ENCODE measurements at regions not wholly inside any gene's neighbourhood (a gene's known extent, or its start where the extent isn't known, plus 50 kb on each side); places are given as distances from the start of the nearest gene placed in this dataset.

GRCh38 chr5:6885581-6885980 lies 172.3 kb downstream of the TENT4A start:
- no peak for DNase-seq (ENCODE audit: low read depth)
- no peak overlapping the region for H3K4me3 ChIP-seq (ENCODE audit: low read length)
- no peak for TF ChIP-seq CTCF (conservative IDR thresholded peaks at IDR 0.05; ENCODE audit: low read depth, low read length)

- no peak for DNase-seq (ENCODE audit: low read depth)
- no peak overlapping the region for H3K4me3 ChIP-seq (ENCODE audit: low read length)
- no peak for TF ChIP-seq CTCF (conservative IDR thresholded peaks at IDR 0.05; ENCODE audit: low read depth, low read length)
Observed at GRCh38 chr5:6886866-6887265, 173.6 kb downstream of the TENT4A start.

- no peak for TF ChIP-seq CTCF (conservative IDR thresholded peaks at IDR 0.05; ENCODE audit: low read depth, low read length)
- no peak overlapping the region for H3K4me3 ChIP-seq (ENCODE audit: low read length)
- no peak for DNase-seq (ENCODE audit: low read depth)
Observed at GRCh38 chr5:6889030-6889429, 175.8 kb downstream of the TENT4A start.

GRCh38 chr5:6899221-6899620 lies 186.0 kb downstream of the TENT4A start:
- no peak overlapping the region for H3K4me3 ChIP-seq (ENCODE audit: low read length)
- TF ChIP-seq CTCF (conservative IDR thresholded peaks at IDR 0.05; ENCODE audit: low read depth, low read length) = no peak
- no peak for DNase-seq (ENCODE audit: low read depth)

GRCh38 chr5:6900247-6901227 lies 187.3 kb downstream of the TENT4A start:
- TF ChIP-seq CTCF (conservative IDR thresholded peaks at IDR 0.05; ENCODE audit: low read depth, low read length) = no peak
- no peak overlapping the region for H3K4me3 ChIP-seq (ENCODE audit: low read length)
- no peak for DNase-seq (ENCODE audit: low read depth)

- TF ChIP-seq CTCF (conservative IDR thresholded peaks at IDR 0.05; ENCODE audit: low read depth, low read length) = no peak
- no peak for DNase-seq (ENCODE audit: low read depth)
- H3K4me3 ChIP-seq (ENCODE audit: low read length) = no peak overlapping the region
Observed at GRCh38 chr5:6902094-6902493, 188.9 kb downstream of the TENT4A start.

GRCh38 chr5:6902597-6902996 lies 189.4 kb downstream of the TENT4A start:
- no peak for DNase-seq (ENCODE audit: low read depth)
- TF ChIP-seq CTCF (conservative IDR thresholded peaks at IDR 0.05; ENCODE audit: low read depth, low read length) = no peak
- no peak overlapping the region for H3K4me3 ChIP-seq (ENCODE audit: low read length)
